Parathyroid adenoma (tissue), 2 donors: ENCODE measurements at regions not wholly inside any gene's neighbourhood (a gene's known extent, or its start where the extent isn't known, plus 50 kb on each side); places are given as distances from the start of the nearest gene placed in this dataset.

Source experiments
- H2AFZ ChIP-seq: fragments of 300-600 bp; sonication (generic); one replicate; pipeline ENCODE4 v1.7.0; 2017; ENCODE audit warnings: antibody characterized with exemption, mild to moderate bottlenecking
- H3K27ac ChIP-seq: fragments of 300-600 bp; sonication (generic); one replicate; pipeline ENCODE4 v1.7.0; 2017
- H3K27me3 ChIP-seq: fragments of 300-600 bp; sonication (generic); one replicate; pipeline ENCODE4 v1.7.0; 2017; ENCODE audit warnings: low read length; ENCODE audit not compliant: control insufficient read depth, insufficient read depth
- H3K36me3 ChIP-seq: fragments of 300-600 bp; sonication (generic); one replicate; pipeline ENCODE4 v1.7.0; 2017; ENCODE audit warnings: low read length; ENCODE audit not compliant: control insufficient read depth, insufficient read depth
- H3K4me1 ChIP-seq: fragments of 300-600 bp; sonication (generic); one replicate; pipeline ENCODE4 v1.7.0; 2017; ENCODE audit warnings: control low read depth
- H3K4me2 ChIP-seq: fragments of 300-600 bp; sonication (generic); one replicate; pipeline ENCODE4 v1.7.0; 2017; ENCODE audit warnings: low read length
- H3K4me3 ChIP-seq: fragments of 300-600 bp; sonication (generic); one replicate; pipeline ENCODE4 v1.7.0; 2017; ENCODE audit warnings: low read depth, low read length
- H3K79me2 ChIP-seq: fragments of 300-600 bp; sonication (generic); one replicate; pipeline ENCODE4 v1.7.0; 2017; ENCODE audit warnings: control low read depth
- H3K9ac ChIP-seq: fragments of 300-600 bp; sonication (generic); one replicate; pipeline ENCODE4 v1.7.0; 2017; ENCODE audit warnings: mild to moderate bottlenecking
- H3K9me3 ChIP-seq: fragments of 300-600 bp; sonication (generic); one replicate; pipeline ENCODE4 v1.7.0; 2017; ENCODE audit warnings: low read length; ENCODE audit not compliant: control insufficient read depth
- CTCF ChIP-seq: fragments of 300-600 bp; sonication (generic); IDR thresholded peaks from one replicate; pipeline ENCODE4 v1.7.0; 2017; ENCODE audit warnings: antibody characterized with exemption, mild to moderate bottlenecking
- donor health status: primary hyperparathyroidism.

GRCh38 chr4:151481813-151482212 is 72.8 kb downstream of the FHIP1A start:
- no peak for TF ChIP-seq CTCF
- H3K9ac ChIP-seq: no peak overlapping the region
- no peak overlapping the region for H3K4me2 ChIP-seq
- no peak overlapping the region for H3K27ac ChIP-seq
- H3K4me3 ChIP-seq: no peak overlapping the region
- no peaks in the 10 kb centered on the region for H3K9me3 ChIP-seq
- H3K79me2 ChIP-seq: no peaks in the 10 kb centered on the region
- H2AFZ ChIP-seq: no peak overlapping the region
- H3K36me3 ChIP-seq: no peaks in the 10 kb centered on the region
- H3K27me3 ChIP-seq: no peaks in the 10 kb centered on the region
- no peaks in the 10 kb centered on the region for H3K4me1 ChIP-seq

- TF ChIP-seq CTCF: no peak
- no peak overlapping the region for H3K27ac ChIP-seq
- no peak overlapping the region for H3K4me3 ChIP-seq
Measured at GRCh38 chr4:151484396-151485102, 75.6 kb downstream of the FHIP1A start.

GRCh38 chr4:151485541-151486131 is 76.7 kb downstream of the FHIP1A start:
- Histone ChIP-seq H3K4me1 (no peaks in the 10 kb centered on the region), H3K79me2 (no peaks in the 10 kb centered on the region), H3K9ac (no peak overlapping the region), H3K27ac (no peak overlapping the region), H3K36me3 (no peaks in the 10 kb centered on the region), H3K9me3 (no peaks in the 10 kb centered on the region), H3K4me3 (no peak overlapping the region), H3K27me3 (no peaks in the 10 kb centered on the region), H3K4me2 (no peak overlapping the region), H2AFZ (no peak overlapping the region)
- TF ChIP-seq CTCF: no peak

More at GRCh38 chr4:151484396-151485102, 75.6 kb downstream of the FHIP1A start:
- no peaks in the 10 kb centered on the region for H3K4me1 ChIP-seq
- H3K36me3 ChIP-seq: no peaks in the 10 kb centered on the region
- H2AFZ ChIP-seq: no peak overlapping the region
- no peaks in the 10 kb centered on the region for H3K9me3 ChIP-seq
- H3K9ac ChIP-seq: no peak overlapping the region
- no peak overlapping the region for H3K4me2 ChIP-seq
- H3K27me3 ChIP-seq: no peaks in the 10 kb centered on the region
- H3K79me2 ChIP-seq: no peaks in the 10 kb centered on the region

GRCh38 chr4:151486168-151486567 is 77.2 kb downstream of the FHIP1A start:
- no peak overlapping the region for H3K9ac ChIP-seq
- H3K79me2 ChIP-seq: no peaks in the 10 kb centered on the region
- H3K27me3 ChIP-seq: no peaks in the 10 kb centered on the region
- no peaks in the 10 kb centered on the region for H3K4me1 ChIP-seq
- TF ChIP-seq CTCF: no peak
- no peak overlapping the region for H3K4me3 ChIP-seq
- H2AFZ ChIP-seq: no peak overlapping the region
- H3K36me3 ChIP-seq: no peaks in the 10 kb centered on the region
- H3K9me3 ChIP-seq: no peaks in the 10 kb centered on the region
- H3K4me2 ChIP-seq: no peak overlapping the region
- no peak overlapping the region for H3K27ac ChIP-seq

GRCh38 chr4:151488968-151489367 is 80.0 kb downstream of the FHIP1A start:
- Histone ChIP-seq H3K27ac (no peak overlapping the region), H3K4me3 (no peak overlapping the region), H2AFZ (no peak overlapping the region), H3K4me2 (no peak overlapping the region), H3K36me3 (no peaks in the 10 kb centered on the region), H3K9ac (no peak overlapping the region), H3K79me2 (no peaks in the 10 kb centered on the region), H3K4me1 (no peaks in the 10 kb centered on the region), H3K9me3 (no peaks in the 10 kb centered on the region), H3K27me3 (no peaks in the 10 kb centered on the region)
- TF ChIP-seq CTCF: no peak
